GM12878 (cell line): ENCODE measurements at regions not wholly inside any gene's neighbourhood (a gene's known extent, or its start where the extent isn't known, plus 50 kb on each side); places are given as distances from the start of the nearest gene placed in this dataset.

Experiments used
- ATAC-seq: fragments of 200-7000 bp; cut with Tn5 transposase; 3 replicates; pipeline ENCODE4 v1.9.1; 2020; ENCODE audit warnings: mild to moderate bottlenecking, moderate library complexity
- BruUV-seq: library from RNA; stranded (reverse); fragments of 400-500 nt; replicated peaks from 2 replicates; lab custom pipeline; 2021; lab: Mats Ljungman, UMichigan
- CTCF ChIA-PET: fragments of 300-600 bp; sonication (Branson Sonifier 250); formaldehyde crosslinking; extraction: SDS; loops from one replicate; lab custom pipeline; 2021; ENCODE audit warnings: inconsistent platforms; lab: Yijun Ruan, JAX
- POLR2A ChIA-PET: fragments of 350-600 bp; formaldehyde crosslinking; extraction: SDS; loops from one replicate; lab custom pipeline; 2021; ENCODE audit warnings: inconsistent platforms; lab: Charles Lee
- RAD21 ChIA-PET: fragments of 300-600 bp; sonication (Branson Sonifier 250); formaldehyde crosslinking; loops from one replicate; lab custom pipeline; 2023; ENCODE audit warnings: antibody characterized with exemption; ENCODE audit not compliant: unreplicated experiment; lab: Charles Lee
- SMC1A ChIA-PET: fragments of 300-600 bp; sonication (Branson Sonifier 250); formaldehyde crosslinking; loops from one replicate; lab custom pipeline; 2023; ENCODE audit not compliant: unreplicated experiment, uncharacterized antibody; lab: Charles Lee
- DNase-seq: peaks from one replicate; pipeline ENCODE4 v3.0.0-alpha.2; 2011; ENCODE audit warnings: low read depth, low spot score
- FAIRE-seq: peaks from 3 replicates; lab custom pipeline; 2011; peaks lifted over from hg19 to GRCh38; lab: Jason Lieb, UNC
- H2AFZ ChIP-seq: 2 replicates; pipeline ENCODE4 v1.6.0; 2011; ENCODE audit warnings: low read depth, low read length, control low read depth; ENCODE audit not compliant: control insufficient read depth
- H3K27ac ChIP-seq: 2 replicates; pipeline ENCODE4 v1.5.1; 2011; ENCODE audit warnings: control low read depth; ENCODE audit not compliant: control insufficient read depth, insufficient read depth
- H3K27me3 ChIP-seq, 2 experiments: replicated peaks in 1 of 2; 2 replicates each; pipeline versions ENCODE4 v1.6.0 to v1.6.1; 2011; ENCODE audit warnings: low read length in 1 of 2; ENCODE audit not compliant: control insufficient read depth in 2 of 2, insufficient read depth in 2 of 2
- H3K36me3 ChIP-seq, 2 experiments: 2 replicates each; pipeline ENCODE4 v1.5.1; 2011; ENCODE audit warnings: low read length in 1 of 2; ENCODE audit not compliant: control insufficient read depth in 2 of 2, insufficient read depth in 2 of 2
- H3K4me1 ChIP-seq: 2 replicates; pipeline ENCODE4 v1.6.1; 2011; ENCODE audit warnings: mild to moderate bottlenecking, low read length, moderate library complexity, mixed read lengths; ENCODE audit not compliant: control insufficient read depth, insufficient read depth
- H3K4me2 ChIP-seq: 2 replicates; pipeline ENCODE4 v1.6.0; 2011; ENCODE audit warnings: control low read depth; ENCODE audit not compliant: control insufficient read depth, insufficient read depth
- H3K4me3 ChIP-seq: fragments of 200-600 bp; sonication (generic); 2 replicates; pipeline ENCODE4 v1.5.1; 2016
- H3K79me2 ChIP-seq: 2 replicates; pipeline ENCODE4 v1.6.0; 2011; ENCODE audit warnings: low read length; ENCODE audit not compliant: control insufficient read depth, insufficient read depth
- H3K9ac ChIP-seq: 2 replicates; pipeline ENCODE4 v1.8.0; 2011; ENCODE audit warnings: low read length, control low read depth, mixed read lengths; ENCODE audit not compliant: control insufficient read depth, insufficient read depth
- H3K9me3 ChIP-seq: replicated peaks from 3 replicates; pipeline ENCODE4 v1.5.1; 2011; ENCODE audit warnings: mild to moderate bottlenecking, low read length; ENCODE audit not compliant: control insufficient read depth, insufficient read depth
- H4K20me1 ChIP-seq: 2 replicates; pipeline ENCODE4 v1.6.0; 2011; ENCODE audit not compliant: control insufficient read depth, insufficient read depth
- EZH2 ChIP-seq: IDR thresholded peaks from 2 replicates; pipeline ENCODE4 v1.6.1; 2012; ENCODE audit warnings: low read depth, mild to moderate bottlenecking, control low read depth, inconsistent platforms, low read length, borderline replicate concordance; ENCODE audit not compliant: control insufficient read depth
- FOXK2 ChIP-seq: fragments of 450-650 bp; IDR thresholded peaks from 2 replicates; pipeline ENCODE4 v1.6.1; 2017; ENCODE audit warnings: mild to moderate bottlenecking, moderate library complexity
- IKZF1 ChIP-seq: fragments of 450-650 bp; conservative IDR thresholded peaks from 2 replicates; pipeline ENCODE4 v1.6.1; 2017; ENCODE audit warnings: antibody characterized with exemption, mild to moderate bottlenecking
- KLF5 ChIP-seq: fragments of 450-650 bp; IDR thresholded peaks from 2 replicates; pipeline ENCODE4 v1.6.1; 2014; ENCODE audit warnings: mild to moderate bottlenecking; ENCODE audit not compliant: partially characterized antibody
- NFXL1 ChIP-seq: fragments of 450-650 bp; IDR thresholded peaks from 2 replicates; pipeline ENCODE4 v1.6.1; 2017; ENCODE audit warnings: antibody characterized with exemption, mild to moderate bottlenecking, borderline replicate concordance
- NFYB ChIP-seq: IDR thresholded peaks from 2 replicates; pipeline ENCODE4 v1.6.1; 2011; ENCODE audit warnings: low read depth, mild to moderate bottlenecking, low read length, improper control_type of control experiment, moderate library complexity; ENCODE audit not compliant: insufficient read depth
- RELA ChIP-seq: fragments of 450-650 bp; IDR thresholded peaks from 2 replicates; pipeline ENCODE4 v1.8.0; 2014; ENCODE audit warnings: borderline replicate concordance; ENCODE audit not compliant: partially characterized antibody
- SP1 ChIP-seq: IDR thresholded peaks from one replicate; pipeline ENCODE4 v1.6.1; 2011; ENCODE audit warnings: low read depth, low read length
- SREBF1 ChIP-seq: IDR thresholded peaks from 2 replicates; pipeline ENCODE4 v1.6.1; 2012; ENCODE audit warnings: mild to moderate bottlenecking, low read length
- STAT3 ChIP-seq: IDR thresholded peaks from 2 replicates; pipeline ENCODE4 v1.6.1; 2011; ENCODE audit warnings: low read depth, low read length, improper control_type of control experiment
- TAF1 ChIP-seq: IDR thresholded peaks from 2 replicates; pipeline ENCODE4 v1.6.1; 2011; ENCODE audit warnings: mild to moderate bottlenecking, low read depth, low read length, borderline replicate concordance
- TARDBP ChIP-seq: IDR thresholded peaks from 2 replicates; pipeline ENCODE4 v1.6.1; 2016; ENCODE audit warnings: borderline replicate concordance
- ZNF274 ChIP-seq: IDR thresholded peaks from one replicate; pipeline ENCODE4 v1.8.0; 2011; ENCODE audit not compliant: insufficient read length, insufficient read depth
- WGBS: methylation state at CpG from one replicate; pipeline ENCODE4 v1.1.6; 2016; ENCODE audit warnings: low lambda C conversion rate; ENCODE audit not compliant: insufficient replicate concordance, insufficient coverage; ENCODE audit errors: missing lambda C conversion rate; 5-methylcytosine and 5-hydroxymethylcytosine counted together
- in situ Hi-C: fragments of 300-500 bp; cut with MboI; formaldehyde crosslinking; loops from 9 replicates; pipeline ENCODE4 v1.14.3; 2018; ENCODE audit warnings: mixed read lengths
- intact Hi-C: fragments of 100-400 bp; cut with micrococcal nuclease; formaldehyde crosslinking; loops from one replicate; pipeline ENCODE4 v1.14.2; 2022; ENCODE audit not compliant: unreplicated experiment

DNA sequence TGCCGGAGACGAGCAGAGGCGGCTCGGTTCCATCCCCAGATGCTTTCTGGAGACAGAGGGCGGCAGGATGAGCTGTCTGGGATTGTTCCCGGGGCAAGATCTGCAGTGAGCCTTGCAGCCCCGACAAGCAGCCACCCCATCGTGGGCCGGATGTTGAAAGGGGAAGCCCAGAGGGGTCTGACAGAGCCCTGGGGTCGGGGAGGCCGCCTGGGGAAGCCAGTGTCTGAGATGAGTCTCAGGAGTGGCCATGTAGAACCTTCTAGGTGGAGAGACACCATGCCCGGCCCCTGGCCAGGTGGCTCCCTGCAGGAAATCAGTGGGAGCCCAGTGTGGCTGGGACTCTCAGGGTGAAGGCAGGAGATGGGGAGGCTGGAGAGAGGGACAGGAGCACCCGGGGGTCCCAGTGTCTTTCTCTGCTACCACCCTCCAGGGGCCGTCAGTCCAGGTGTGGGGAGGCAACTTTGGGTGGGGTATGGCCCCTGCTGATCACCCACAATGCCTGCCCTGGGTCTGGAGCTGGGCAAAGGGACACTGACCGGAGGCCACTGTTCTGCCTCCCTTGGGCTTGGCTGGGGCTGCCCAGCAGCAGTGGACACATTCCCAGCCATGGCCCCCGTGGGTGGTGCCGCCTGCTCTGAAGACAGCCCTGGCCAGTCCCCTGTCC, 128.3 kb upstream of the HS6ST1 start:
- intact Hi-C loops = no loop called here
- H3K36me3 ChIP-seq = no peaks in the 10 kb centered on the region
- no peaks in the 10 kb centered on the region for H3K9me3 ChIP-seq
- TF ChIP-seq NFXL1 = no peak
- TF ChIP-seq IKZF1 = no peak
- TF ChIP-seq STAT3 = no peak
- TF ChIP-seq KLF5 = no peak
- TF ChIP-seq SP1 = no peak
- TF ChIP-seq FOXK2 = no peak
- TF ChIP-seq EZH2 = no peak
- TF ChIP-seq TARDBP = no peak
- no peak for TF ChIP-seq RELA
- no peak for TF ChIP-seq TAF1
- no peak for TF ChIP-seq ZNF274
- TF ChIP-seq NFYB = no peak
- no peak for TF ChIP-seq SREBF1
- TF ChIP-seq, all 136 proteins: peak for 0
- no peak for FAIRE-seq
- POLR2A ChIA-PET = no interaction called here
- Histone ChIP-seq H4K20me1 (no peaks in the 10 kb centered on the region), H3K79me2 (no peaks in the 10 kb centered on the region), H3K4me3 (no peak overlapping the region), H3K4me2 (no peak overlapping the region), H2AFZ (no peak overlapping the region), H3K4me1 (no peaks in the 10 kb centered on the region), H3K27ac (no peak overlapping the region), H3K27me3 (peaks cover 0 to 2% of the 10 kb centered on the region in 2 experiments; a peak in 1 of 4 replicates), H3K9ac (no peak overlapping the region)
- CTCF ChIA-PET = no interaction called here
- SMC1A ChIA-PET = no interaction called here
- no TSS peak for BruUV-seq
- RAD21 ChIA-PET = no interaction called here
- ATAC-seq = no peak
- WGBS = 29% methylated on average over 17 of the region's 17 CpGs
- in situ Hi-C loops = no loop called here
- DNase-seq = no peak
